Astrocyte (in vitro differentiated cells and primary cell): ENCODE measurements at regions not wholly inside any gene's neighbourhood (a gene's known extent, or its start where the extent isn't known, plus 50 kb on each side); places are given as distances from the start of the nearest gene placed in this dataset.

Experiments
- EZH2 ChIP-seq: IDR thresholded peaks from 2 replicates; pipeline ENCODE4 v1.6.1; 2012; ENCODE audit warnings: mild to moderate bottlenecking, low read length, inconsistent platforms; ENCODE audit not compliant: insufficient read depth
- TF ChIP-seq, protein P1 (sequence below): IDR thresholded peaks from 2 replicates; pipeline ENCODE4 v1.5.1; 2011; ENCODE audit warnings: low read depth, mild to moderate bottlenecking, inconsistent platforms, low read length, moderate library complexity; ENCODE audit not compliant: insufficient read depth

DNA sequence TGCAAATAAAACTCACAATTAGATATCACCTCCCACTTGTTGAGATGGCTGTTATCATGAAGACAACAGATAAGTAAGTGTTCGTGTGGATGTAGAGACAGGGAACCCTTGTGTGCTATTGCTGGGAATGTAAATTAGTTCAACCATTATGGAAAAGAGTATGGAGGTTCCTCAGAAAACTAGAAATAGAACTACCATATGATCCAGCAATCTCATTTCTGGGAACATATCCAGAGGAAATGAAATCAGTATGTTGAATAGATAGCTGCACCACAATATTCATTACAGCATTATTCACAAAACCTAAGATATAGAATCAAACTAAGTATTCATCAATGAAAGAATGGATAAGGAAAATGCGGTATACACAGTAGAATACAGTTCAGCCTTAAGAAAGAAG is 418.7 kb upstream of the CNTN6 start:
- TF ChIP-seq, protein P1, sequence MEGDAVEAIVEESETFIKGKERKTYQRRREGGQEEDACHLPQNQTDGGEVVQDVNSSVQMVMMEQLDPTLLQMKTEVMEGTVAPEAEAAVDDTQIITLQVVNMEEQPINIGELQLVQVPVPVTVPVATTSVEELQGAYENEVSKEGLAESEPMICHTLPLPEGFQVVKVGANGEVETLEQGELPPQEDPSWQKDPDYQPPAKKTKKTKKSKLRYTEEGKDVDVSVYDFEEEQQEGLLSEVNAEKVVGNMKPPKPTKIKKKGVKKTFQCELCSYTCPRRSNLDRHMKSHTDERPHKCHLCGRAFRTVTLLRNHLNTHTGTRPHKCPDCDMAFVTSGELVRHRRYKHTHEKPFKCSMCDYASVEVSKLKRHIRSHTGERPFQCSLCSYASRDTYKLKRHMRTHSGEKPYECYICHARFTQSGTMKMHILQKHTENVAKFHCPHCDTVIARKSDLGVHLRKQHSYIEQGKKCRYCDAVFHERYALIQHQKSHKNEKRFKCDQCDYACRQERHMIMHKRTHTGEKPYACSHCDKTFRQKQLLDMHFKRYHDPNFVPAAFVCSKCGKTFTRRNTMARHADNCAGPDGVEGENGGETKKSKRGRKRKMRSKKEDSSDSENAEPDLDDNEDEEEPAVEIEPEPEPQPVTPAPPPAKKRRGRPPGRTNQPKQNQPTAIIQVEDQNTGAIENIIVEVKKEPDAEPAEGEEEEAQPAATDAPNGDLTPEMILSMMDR, result no peak
- no peak for TF ChIP-seq EZH2
